ENCODE measurements at regions not wholly inside any gene's neighbourhood (a gene's known extent, or its start where the extent isn't known, plus 50 kb on each side); places are given as distances from the start of the nearest gene placed in this dataset.

GRCh38 chr20:56843817-56844216 lies 214.7 kb downstream of the TFAP2C start:
- 37 to 59% methylated on average over 4 of the region's 4 CpGs for WGBS, 2 donors
- DNase-seq (no peak), ATAC-seq (no peak)
- Histone ChIP-seq H3K27ac (no peak overlapping the region), H3K27me3 (peaks cover 0 to 51% (median 13%) of the 10 kb centered on the region in 7 donors), H3K4me1 (no peaks in the 10 kb centered on the region), H3K36me3 (no peaks in the 10 kb centered on the region), H3K9me3 (no peaks in the 10 kb centered on the region), H3K4me3 (no peak overlapping the region)
- no peak for TF ChIP-seq CTCF (IDR thresholded peaks at IDR 0.05)
- intact Hi-C loops (cut with DNase I) = no loop called here

GRCh38 chr20:56845546-56846086 lies 216.5 kb downstream of the TFAP2C start:
- 70 to 78% methylated on average over 4 of the region's 4 CpGs for WGBS, 2 donors
- H3K4me1 ChIP-seq = no peaks in the 10 kb centered on the region
- H3K27me3 ChIP-seq = peaks cover 0 to 62% (median 20%) of the 10 kb centered on the region in 7 donors
- no peaks in the 10 kb centered on the region for H3K9me3 ChIP-seq
- TF ChIP-seq CTCF (IDR thresholded peaks at IDR 0.05) = no peak
- DNase-seq = no peak
- H3K4me3 ChIP-seq = no peak overlapping the region
- no peak for ATAC-seq
- intact Hi-C loops (cut with DNase I) = no loop called here
- H3K36me3 ChIP-seq = no peaks in the 10 kb centered on the region
- no peak overlapping the region for H3K27ac ChIP-seq

- 25 to 28% methylated on average over 12 of the region's 12 CpGs for WGBS, 2 donors
- DNase-seq (no peak), ATAC-seq (no peak)
- no peaks in the 10 kb centered on the region for H3K4me1 ChIP-seq
- intact Hi-C loops (cut with DNase I) = no loop called here
- peaks cover 0 to 9% (median 0%) of the 10 kb centered on the region in 11 donors for H3K9me3 ChIP-seq
- no peaks in the 10 kb centered on the region for H3K36me3 ChIP-seq
- peaks cover 0 to 49% (median 20%) of the 10 kb centered on the region in 7 donors for H3K27me3 ChIP-seq
- no peak overlapping the region for H3K4me3 ChIP-seq
- no peak for TF ChIP-seq CTCF (IDR thresholded peaks at IDR 0.05)
- H3K27ac ChIP-seq = no peak overlapping the region
Measured at GRCh38 chr20:56848561-56848960, 219.5 kb downstream of the TFAP2C start.

- 98% methylated on average over 1 of the region's 1 CpG for WGBS, 2 donors
- TF ChIP-seq CTCF (IDR thresholded peaks at IDR 0.05) = no peak
- H3K36me3 ChIP-seq = no peaks in the 10 kb centered on the region
- H3K27me3 ChIP-seq = peaks cover 0 to 47% (median 16%) of the 10 kb centered on the region in 7 donors
- ATAC-seq = no peak
- intact Hi-C loops (cut with DNase I) = no loop called here
- peaks cover 0 to 9% (median 0%) of the 10 kb centered on the region in 11 donors for H3K9me3 ChIP-seq
- no peaks in the 10 kb centered on the region for H3K4me1 ChIP-seq
- H3K27ac ChIP-seq = no peak overlapping the region
- no peak overlapping the region for H3K4me3 ChIP-seq
- DNase-seq = no peak
Measured at GRCh38 chr20:56851552-56851951, 222.4 kb downstream of the TFAP2C start.
